ENCODE measurements at regions not wholly inside any gene's neighbourhood (a gene's known extent, or its start where the extent isn't known, plus 50 kb on each side); places are given as distances from the start of the nearest gene placed in this dataset.
"Not testable (repeated sequence)": the region's sequence is repeated elsewhere in the genome, so short reads cannot be mapped to it uniquely, and the experiment has no call there.

- DNase-seq (ENCODE audit: low read depth), result no peak
Observed at GRCh38 chr17:33902901-33903449, 352.1 kb upstream of the CCL2 start.

- DNase-seq (ENCODE audit: low read depth), result no peak
Observed at GRCh38 chr17:33904476-33904875, 350.6 kb upstream of the CCL2 start.

- no peak for DNase-seq (ENCODE audit: low read depth)
Observed at GRCh38 chr17:33905338-33905800, 349.7 kb upstream of the CCL2 start.

GRCh38 chr17:33908363-33909064 is 346.6 kb upstream of the CCL2 start:
- DNase-seq (ENCODE audit: low read depth), result no peak

GRCh38 chr17:33910200-33910857 is 344.8 kb upstream of the CCL2 start:
- no peak for DNase-seq (ENCODE audit: low read depth)

GRCh38 chr17:33914125-33914524 is 341.0 kb upstream of the CCL2 start:
- no peak for DNase-seq (ENCODE audit: low read depth)

- DNase-seq (ENCODE audit: low read depth), result no peak
Observed at GRCh38 chr17:33922971-33923370, 332.1 kb upstream of the CCL2 start.

GRCh38 chr17:33924104-33924503 is 331.0 kb upstream of the CCL2 start:
- no peak for DNase-seq (ENCODE audit: low read depth)

GRCh38 chr17:33925649-33926048 is 329.4 kb upstream of the CCL2 start:
- no peak for DNase-seq (ENCODE audit: low read depth)

- no peak for DNase-seq (ENCODE audit: low read depth)
Observed at GRCh38 chr17:33927732-33928133, 327.4 kb upstream of the CCL2 start.

GRCh38 chr17:33929181-33929724 is 325.8 kb upstream of the CCL2 start:
- no peak for DNase-seq (ENCODE audit: low read depth)

GRCh38 chr17:33931148-33931814 is 323.8 kb upstream of the CCL2 start:
- not testable (repeated sequence) for DNase-seq (ENCODE audit: low read depth)

GRCh38 chr17:33932996-33933395 is 322.1 kb upstream of the CCL2 start:
- DNase-seq (ENCODE audit: low read depth), result no peak

GRCh38 chr17:33933576-33933975 is 321.5 kb upstream of the CCL2 start:
- DNase-seq (ENCODE audit: low read depth), result no peak

GRCh38 chr17:33934696-33935095 is 320.4 kb upstream of the CCL2 start:
- DNase-seq (ENCODE audit: low read depth), result no peak

- no peak for DNase-seq (ENCODE audit: low read depth)
Observed at GRCh38 chr17:33935822-33936221, 319.3 kb upstream of the CCL2 start.

GRCh38 chr17:33936764-33937163 is 318.3 kb upstream of the CCL2 start:
- no peak for DNase-seq (ENCODE audit: low read depth)

GRCh38 chr17:33939959-33940358 is 315.1 kb upstream of the CCL2 start:
- DNase-seq (ENCODE audit: low read depth), result no peak

GRCh38 chr17:33940769-33941370 is 314.2 kb upstream of the CCL2 start:
- DNase-seq (ENCODE audit: low read depth), result no peak

- no peak for DNase-seq (ENCODE audit: low read depth)
Observed at GRCh38 chr17:33941744-33942143, 313.3 kb upstream of the CCL2 start.

- no peak for DNase-seq (ENCODE audit: low read depth)
Observed at GRCh38 chr17:33942414-33942813, 312.7 kb upstream of the CCL2 start.

- no peak for DNase-seq (ENCODE audit: low read depth)
Observed at GRCh38 chr17:33944412-33944811, 310.7 kb upstream of the CCL2 start.

Data from stimulated activated CD8-positive, alpha-beta memory T cell treated with anti-CD3 and anti-CD28 coated beads, Interleukin-15, amount 100 ng/mL, for 1 hour (primary cell).